Stimulated activated naive B cell treated with anti-CD40 and anti-IgM and Interleukin-4, amounts not matched to agents 10 μg/mL and 1 μg/mL and 100 μg/mL, for 72 hours (primary cell): ENCODE measurements at regions not wholly inside any gene's neighbourhood (a gene's known extent, or its start where the extent isn't known, plus 50 kb on each side); places are given as distances from the start of the nearest gene placed in this dataset.
"Not testable (repeated sequence)": the region's sequence is repeated elsewhere in the genome, so short reads cannot be mapped to it uniquely, and the experiment has no call there.

ENCODE experiments used
- ATAC-seq, 2 donors: fragments of 150-1000 bp; cut with Tn5 transposase; replicated peaks; 2 replicates each; pipeline ENCODE4 v1.10.0; 2021; ENCODE audit warnings: moderate library complexity in 1 of 2
- DNase-seq: peaks from one replicate; pipeline ENCODE4 v3.0.0; 2021
- H3K27ac Mint-ChIP-seq: one replicate; pipeline ENCODE4 v1.8.0; 2022; ENCODE audit warnings: mild to moderate bottlenecking, mixed read lengths
- H3K27me3 Mint-ChIP-seq, 2 donors: one replicate each; pipeline ENCODE4 v1.8.0; 2022; ENCODE audit warnings: mixed read lengths in 2 of 2
- H3K36me3 Mint-ChIP-seq, 2 donors: one replicate each; pipeline ENCODE4 v1.8.0; 2022; ENCODE audit warnings: mixed read lengths in 2 of 2, mild to moderate bottlenecking in 1 of 2
- H3K4me1 Mint-ChIP-seq, 2 donors: one replicate each; pipeline ENCODE4 v1.8.0; 2022; ENCODE audit warnings: mixed read lengths in 2 of 2, mild to moderate bottlenecking in 1 of 2
- H3K4me3 Mint-ChIP-seq, 2 donors: one replicate each; pipeline ENCODE4 v1.8.0; 2022; ENCODE audit warnings: mild to moderate bottlenecking in 2 of 2, mixed read lengths in 2 of 2, moderate library complexity in 1 of 2
- H3K9me3 Mint-ChIP-seq, 2 donors: one replicate each; pipeline ENCODE4 v1.8.0; 2022; ENCODE audit warnings: mixed read lengths in 2 of 2, mild to moderate bottlenecking in 1 of 2

GRCh38 chr4:3368841-3369760 is 72.7 kb upstream of the HGFAC start:
- peak overlapping the region; percentile 20 for H3K27ac Mint-ChIP-seq
- H3K4me1 Mint-ChIP-seq = peaks cover 16 to 42% of the 10 kb centered on the region in 2 donors
- ATAC-seq (no peak), DNase-seq (no peak)
- H3K27me3 Mint-ChIP-seq = peaks cover 27 to 37% of the 10 kb centered on the region in 2 donors
- peak overlapping the region; percentile 44 to 49 for H3K4me3 Mint-ChIP-seq
- H3K9me3 Mint-ChIP-seq = no peaks in the 10 kb centered on the region
- no peaks in the 10 kb centered on the region for H3K36me3 Mint-ChIP-seq

- DNase-seq = no peak
- Mint-ChIP-seq H3K4me1 (peaks cover 19 to 47% of the 10 kb centered on the region in 2 donors), H3K9me3 (no peaks in the 10 kb centered on the region)
Measured at GRCh38 chr4:3369781-3370674, 71.7 kb upstream of the HGFAC start.

GRCh38 chr4:3371033-3372001 is 70.5 kb upstream of the HGFAC start:
- DNase-seq = no peak
- H3K27ac Mint-ChIP-seq = no peak overlapping the region
- H3K27me3 Mint-ChIP-seq = peaks cover 27 to 31% of the 10 kb centered on the region in 2 donors
- no peak overlapping the region for H3K4me3 Mint-ChIP-seq
- ATAC-seq = no peak
- H3K9me3 Mint-ChIP-seq = no peaks in the 10 kb centered on the region
- no peaks in the 10 kb centered on the region for H3K36me3 Mint-ChIP-seq
- peaks cover 19 to 47% of the 10 kb centered on the region in 2 donors for H3K4me1 Mint-ChIP-seq

More at GRCh38 chr4:3369781-3370674, 71.7 kb upstream of the HGFAC start:
- Mint-ChIP-seq H3K36me3 (no peaks in the 10 kb centered on the region), H3K27ac (peak overlapping the region; percentile 67), H3K27me3 (peaks cover 27 to 31% of the 10 kb centered on the region in 2 donors), H3K4me3 (peak overlapping the region; percentile 49 to 68)
- peak; percentile 30 to 45 for ATAC-seq

- H3K27ac Mint-ChIP-seq = peak overlapping the region; percentile 48
- no peaks in the 10 kb centered on the region for H3K36me3 Mint-ChIP-seq
- peak; percentile 55 to 58 for ATAC-seq
- no peaks in the 10 kb centered on the region for H3K9me3 Mint-ChIP-seq
- peaks cover 23 to 31% of the 10 kb centered on the region in 2 donors for H3K27me3 Mint-ChIP-seq
- peak overlapping the region in 1 of 2 donors; percentile 43 for H3K4me3 Mint-ChIP-seq
- H3K4me1 Mint-ChIP-seq = peaks cover 19 to 47% of the 10 kb centered on the region in 2 donors
- DNase-seq = no peak
Measured at GRCh38 chr4:3372264-3372932, 69.4 kb upstream of the HGFAC start.

GRCh38 chr4:3372933-3373465 is 68.8 kb upstream of the HGFAC start:
- Mint-ChIP-seq H3K9me3 (no peaks in the 10 kb centered on the region), H3K36me3 (peaks cover 0 to 1% of the 10 kb centered on the region in 2 donors), H3K4me1 (peaks cover 19 to 47% of the 10 kb centered on the region in 2 donors), H3K27ac (peak overlapping the region; percentile 48), H3K4me3 (peak overlapping the region in 1 of 2 donors; percentile 43), H3K27me3 (peaks cover 23 to 30% of the 10 kb centered on the region in 2 donors)
- peak; percentile 69 for DNase-seq
- peak; percentile 95 for ATAC-seq

- Mint-ChIP-seq H3K36me3 (peaks cover 0 to 4% of the 10 kb centered on the region in 2 donors), H3K27me3 (peaks cover 18 to 26% of the 10 kb centered on the region in 2 donors), H3K9me3 (peaks cover under 1 to 1% of the 10 kb centered on the region in 2 donors), H3K4me1 (peaks cover 15 to 42% of the 10 kb centered on the region in 2 donors), H3K27ac (no peak overlapping the region), H3K4me3 (peak overlapping the region in 1 of 2 donors; percentile 33)
- ATAC-seq (no peak), DNase-seq (no peak)
Measured at GRCh38 chr4:3373468-3373867, 68.3 kb upstream of the HGFAC start.

- peaks cover 1 to 10% of the 10 kb centered on the region in 2 donors for H3K36me3 Mint-ChIP-seq
- peak overlapping the region in 1 of 2 donors; percentile 33 for H3K4me3 Mint-ChIP-seq
- DNase-seq = no peak
- peak overlapping the region; percentile 51 for H3K27ac Mint-ChIP-seq
- ATAC-seq = no peak
- peaks cover 15 to 35% of the 10 kb centered on the region in 2 donors for H3K4me1 Mint-ChIP-seq
- H3K27me3 Mint-ChIP-seq = peaks cover 14 to 21% of the 10 kb centered on the region in 2 donors
- H3K9me3 Mint-ChIP-seq = peaks cover 6 to 8% of the 10 kb centered on the region in 2 donors
Measured at GRCh38 chr4:3374011-3374645, 67.6 kb upstream of the HGFAC start.

GRCh38 chr4:3374667-3375066 is 67.1 kb upstream of the HGFAC start:
- DNase-seq (no peak), ATAC-seq (no peak)
- H3K4me1 Mint-ChIP-seq = peaks cover 13 to 30% of the 10 kb centered on the region in 2 donors
- peak overlapping the region; percentile 51 for H3K27ac Mint-ChIP-seq
- H3K9me3 Mint-ChIP-seq = peaks cover 9 to 12% of the 10 kb centered on the region in 2 donors
- peaks cover 1 to 11% of the 10 kb centered on the region in 2 donors for H3K36me3 Mint-ChIP-seq
- peaks cover 12 to 18% of the 10 kb centered on the region in 2 donors for H3K27me3 Mint-ChIP-seq
- H3K4me3 Mint-ChIP-seq = no peak overlapping the region

GRCh38 chr4:3375688-3376087 is 66.1 kb upstream of the HGFAC start:
- Mint-ChIP-seq H3K4me3 (no peak overlapping the region), H3K27ac (no peak overlapping the region), H3K27me3 (peaks cover 5 to 10% of the 10 kb centered on the region in 2 donors), H3K4me1 (peaks cover 7 to 21% of the 10 kb centered on the region in 2 donors), H3K36me3 (peaks cover 1 to 20% of the 10 kb centered on the region in 2 donors), H3K9me3 (peaks cover 16 to 18% of the 10 kb centered on the region in 2 donors)
- no peak for DNase-seq
- ATAC-seq = no peak

- H3K9me3 Mint-ChIP-seq = peaks cover 21 to 22% of the 10 kb centered on the region in 2 donors
- peaks cover 7 to 21% of the 10 kb centered on the region in 2 donors for H3K4me1 Mint-ChIP-seq
- ATAC-seq (no peak), DNase-seq (no peak)
- H3K27me3 Mint-ChIP-seq = peaks cover 2 to 6% of the 10 kb centered on the region in 2 donors
- H3K4me3 Mint-ChIP-seq = no peak overlapping the region
- peaks cover 5 to 25% of the 10 kb centered on the region in 2 donors for H3K36me3 Mint-ChIP-seq
- H3K27ac Mint-ChIP-seq = no peak overlapping the region
Measured at GRCh38 chr4:3376266-3376665, 65.5 kb upstream of the HGFAC start.

GRCh38 chr4:3377557-3377956 is 64.2 kb upstream of the HGFAC start:
- ATAC-seq = no peak
- H3K9me3 Mint-ChIP-seq = peaks cover 24 to 27% of the 10 kb centered on the region in 2 donors
- no peak overlapping the region for H3K27ac Mint-ChIP-seq
- H3K27me3 Mint-ChIP-seq = no peaks in the 10 kb centered on the region
- DNase-seq = no peak
- H3K36me3 Mint-ChIP-seq = peaks cover 6 to 27% of the 10 kb centered on the region in 2 donors
- no peak overlapping the region for H3K4me3 Mint-ChIP-seq
- peaks cover 7 to 20% of the 10 kb centered on the region in 2 donors for H3K4me1 Mint-ChIP-seq

- ATAC-seq, H3K4me1 Mint-ChIP-seq, H3K27ac Mint-ChIP-seq, DNase-seq, H3K4me3 Mint-ChIP-seq, H3K27me3 Mint-ChIP-seq: not testable (repeated sequence)
- H3K36me3 Mint-ChIP-seq = peaks cover 8 to 31% of the 10 kb centered on the region in 2 donors
- H3K9me3 Mint-ChIP-seq = peaks cover 26 to 28% of the 10 kb centered on the region in 2 donors
Measured at GRCh38 chr4:3380336-3380735, 61.4 kb upstream of the HGFAC start.
